Activated CD4-positive, alpha-beta T cell treated with anti-CD3 and anti-CD28 coated beads, Interleukin-2, amount 10 ng/mL, durations not matched to agents 24 days and 14 days (primary cell): ENCODE measurements at regions not wholly inside any gene's neighbourhood (a gene's known extent, or its start where the extent isn't known, plus 50 kb on each side); places are given as distances from the start of the nearest gene placed in this dataset.

Source experiments
- DNase-seq: peaks from one replicate; pipeline ENCODE4 v3.0.0; 2022
- H3K27ac Mint-ChIP-seq: one replicate; pipeline ENCODE4 v1.8.0; 2022; ENCODE audit warnings: mild to moderate bottlenecking, mixed read lengths
- H3K27me3 Mint-ChIP-seq: one replicate; pipeline ENCODE4 v1.8.0; 2022; ENCODE audit warnings: mixed read lengths
- H3K36me3 Mint-ChIP-seq: one replicate; pipeline ENCODE4 v1.8.0; 2022; ENCODE audit warnings: low read depth, mild to moderate bottlenecking, mixed read lengths
- H3K4me1 Mint-ChIP-seq: one replicate; pipeline ENCODE4 v1.8.0; 2021; ENCODE audit warnings: mixed read lengths
- H3K4me3 Mint-ChIP-seq: one replicate; pipeline ENCODE4 v1.8.0; 2022; ENCODE audit warnings: mild to moderate bottlenecking, moderate library complexity, mixed read lengths
- H3K9me3 Mint-ChIP-seq: one replicate; pipeline ENCODE4 v1.8.0; 2021; ENCODE audit warnings: mixed read lengths
- intact Hi-C: fragments of 100-400 bp; cut with micrococcal nuclease; formaldehyde crosslinking; loops from one replicate; pipeline ENCODE4 v1.15.1; 2023

DNA sequence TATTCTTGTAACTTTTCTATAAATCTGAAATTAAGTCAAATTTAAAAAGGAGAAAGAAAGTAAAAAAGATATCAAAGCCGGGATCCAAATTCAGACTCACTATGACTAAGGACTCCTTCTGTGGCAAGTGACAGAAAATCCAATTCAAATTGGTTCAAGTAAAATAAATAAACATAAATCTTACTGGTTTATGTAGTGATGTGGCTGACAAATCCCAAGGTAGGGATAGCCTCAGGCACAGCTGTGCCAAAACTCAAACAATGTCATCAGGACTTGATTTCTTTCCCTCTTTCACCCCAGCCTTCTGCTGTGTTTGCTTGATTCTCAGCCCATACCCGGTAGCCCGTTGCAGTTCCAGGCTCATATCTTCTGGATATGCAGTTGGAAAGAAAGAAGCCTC is 284.6 kb downstream of the SP3 start:
- H3K27me3 Mint-ChIP-seq, result peaks cover 9% of the 10 kb centered on the region
- H3K9me3 Mint-ChIP-seq, result peaks cover 4% of the 10 kb centered on the region
- DNase-seq, result no peak
- no peak overlapping the region for H3K4me3 Mint-ChIP-seq
- H3K4me1 Mint-ChIP-seq, result no peaks in the 10 kb centered on the region
- intact Hi-C loops, result no loop called here
- H3K27ac Mint-ChIP-seq, result no peak overlapping the region
- H3K36me3 Mint-ChIP-seq, result no peaks in the 10 kb centered on the region

DNA sequence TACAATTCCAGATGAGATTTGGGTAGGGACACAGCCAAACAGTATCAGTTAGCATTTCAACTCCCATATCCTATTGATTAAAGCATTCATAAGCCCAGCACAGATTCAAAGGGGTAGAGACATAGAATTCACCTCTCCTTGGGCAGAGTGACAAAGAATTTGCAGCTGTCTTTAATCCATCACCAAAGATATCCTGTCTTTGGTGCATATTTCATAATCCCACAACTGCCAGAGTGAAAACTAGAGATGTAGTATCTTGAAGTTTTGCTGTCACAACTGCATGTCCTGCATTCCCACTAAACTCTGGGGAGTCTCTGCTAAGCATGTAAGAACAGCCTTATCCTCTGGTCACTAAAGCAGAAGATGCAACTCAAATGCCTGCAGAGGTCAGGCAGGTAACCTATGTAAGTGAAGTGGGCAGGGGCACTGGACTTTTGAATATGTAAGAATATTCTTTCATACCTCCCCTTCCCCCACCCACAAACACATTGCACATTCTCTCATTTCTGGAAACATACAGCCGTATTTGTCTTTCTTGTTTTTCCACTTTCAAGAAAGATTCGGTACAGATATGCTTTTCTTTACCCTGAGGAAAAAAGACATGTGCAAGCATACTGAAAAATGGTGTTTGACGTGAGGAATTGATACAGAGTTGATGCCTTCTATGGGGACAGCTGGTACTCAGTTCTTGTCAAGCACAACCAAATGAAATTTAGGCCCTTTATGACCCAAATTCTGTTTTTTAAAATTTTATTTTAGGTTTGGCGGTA is 283.1 kb downstream of the SP3 start:
- Mint-ChIP-seq H3K36me3 (no peaks in the 10 kb centered on the region), H3K4me3 (no peak overlapping the region), H3K27ac (no peak overlapping the region), H3K4me1 (no peaks in the 10 kb centered on the region), H3K9me3 (no peaks in the 10 kb centered on the region), H3K27me3 (peaks cover 6% of the 10 kb centered on the region)
- intact Hi-C loops, result no loop called here
- DNase-seq, result no peak

DNA sequence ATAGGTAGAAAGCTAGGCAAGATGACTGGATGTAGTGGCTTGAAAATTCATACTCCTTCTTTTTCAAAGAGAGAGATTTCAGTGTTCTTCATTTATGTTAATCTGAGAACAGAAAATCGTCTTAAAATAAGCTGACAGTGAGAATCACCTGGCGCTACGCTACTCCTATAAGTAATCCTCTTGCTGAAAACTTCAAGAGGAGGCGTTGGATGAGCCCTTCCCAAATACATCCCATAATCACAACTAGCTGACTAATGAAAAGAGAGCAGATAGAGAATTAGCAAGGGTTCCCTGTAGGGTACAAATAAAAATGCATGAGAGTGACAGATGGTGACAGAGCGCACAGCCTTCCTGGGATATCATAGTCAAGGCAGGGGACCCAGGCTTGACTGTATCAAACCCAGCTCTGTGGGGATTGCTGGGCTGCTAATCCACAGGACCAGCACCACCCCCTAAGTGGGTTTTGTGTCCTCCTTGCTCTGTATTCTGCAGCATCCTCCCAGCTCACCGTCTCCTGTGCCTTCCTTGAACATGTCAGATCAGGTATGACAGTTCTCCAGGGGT is 280.2 kb downstream of the SP3 start:
- DNase-seq, result no peak
- H3K9me3 Mint-ChIP-seq, result no peaks in the 10 kb centered on the region
- intact Hi-C loops, result no loop called here
- H3K27ac Mint-ChIP-seq, result no peak overlapping the region
- H3K36me3 Mint-ChIP-seq, result no peaks in the 10 kb centered on the region
- no peaks in the 10 kb centered on the region for H3K4me1 Mint-ChIP-seq
- H3K4me3 Mint-ChIP-seq, result no peak overlapping the region
- H3K27me3 Mint-ChIP-seq, result peaks cover 2% of the 10 kb centered on the region

DNA sequence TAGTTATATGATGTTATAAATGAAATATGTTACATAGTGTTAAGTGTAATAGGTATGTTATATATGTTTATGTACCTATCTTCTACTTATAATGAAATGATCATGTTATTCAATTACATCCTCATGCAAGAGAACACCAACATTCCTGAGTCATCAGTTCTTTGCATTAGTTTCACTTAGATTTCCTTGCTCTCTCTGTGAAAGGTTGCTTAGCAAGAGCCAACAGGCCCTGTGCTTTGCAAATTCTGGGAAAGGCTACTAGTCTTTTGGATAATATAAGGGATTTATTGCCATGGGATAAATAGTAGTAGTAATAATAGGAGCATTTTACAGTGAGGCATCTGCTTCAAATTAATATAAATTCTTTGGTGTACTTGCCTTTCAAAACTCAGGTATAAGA is 274.8 kb downstream of the SP3 start:
- intact Hi-C loops, result no loop called here
- H3K4me1 Mint-ChIP-seq, result no peaks in the 10 kb centered on the region
- H3K9me3 Mint-ChIP-seq, result no peaks in the 10 kb centered on the region
- DNase-seq, result no peak
- H3K4me3 Mint-ChIP-seq, result no peak overlapping the region
- no peaks in the 10 kb centered on the region for H3K27me3 Mint-ChIP-seq
- H3K27ac Mint-ChIP-seq, result no peak overlapping the region
- no peaks in the 10 kb centered on the region for H3K36me3 Mint-ChIP-seq

DNA sequence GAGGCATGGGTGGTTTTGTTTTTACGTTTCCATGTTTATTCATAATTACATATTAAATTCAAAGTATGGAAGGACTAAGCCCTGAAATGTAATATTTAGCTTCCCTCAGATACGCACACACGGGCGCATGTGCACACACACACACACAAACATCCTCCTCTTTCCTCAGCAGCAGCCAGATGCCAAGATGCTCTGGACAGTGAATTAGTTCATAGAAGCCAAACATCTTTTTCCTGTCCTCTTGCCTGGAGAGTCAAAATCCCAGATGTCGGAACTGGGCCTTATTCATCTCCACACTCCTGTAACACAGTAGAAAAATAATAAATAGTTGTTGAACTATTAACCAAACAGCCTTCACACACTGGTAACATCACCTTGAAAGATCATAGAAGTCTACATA is 273.1 kb downstream of the SP3 start:
- Mint-ChIP-seq H3K36me3 (no peaks in the 10 kb centered on the region), H3K27ac (no peak overlapping the region), H3K4me3 (no peak overlapping the region), H3K9me3 (no peaks in the 10 kb centered on the region), H3K4me1 (no peaks in the 10 kb centered on the region), H3K27me3 (no peaks in the 10 kb centered on the region)
- DNase-seq, result no peak
- intact Hi-C loops, result no loop called here

DNA sequence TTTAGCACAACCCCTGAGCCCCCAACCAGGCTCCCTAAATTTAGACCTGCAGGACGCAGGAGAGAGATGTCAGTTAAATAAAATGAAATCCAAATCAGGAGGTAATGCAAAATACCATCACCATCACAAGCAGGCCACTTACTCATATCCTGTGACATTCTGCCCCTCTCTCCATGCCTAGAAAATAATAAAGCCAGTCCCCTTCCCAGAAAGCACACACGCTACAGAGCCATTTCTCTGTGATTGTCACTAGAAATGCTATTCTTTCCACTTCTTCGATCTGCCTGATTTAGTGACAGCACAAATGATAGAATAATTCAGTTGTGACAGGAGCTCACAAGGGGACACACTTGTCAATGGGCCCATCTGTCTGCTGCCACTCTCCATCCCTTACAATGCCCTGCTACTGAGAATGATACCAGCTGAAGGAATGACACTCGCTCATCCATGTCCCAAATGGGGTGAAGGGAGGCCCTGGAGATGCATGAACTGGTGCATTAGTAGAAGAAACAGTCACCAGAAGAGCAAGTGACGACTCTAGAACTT is 272.1 kb downstream of the SP3 start:
- no peaks in the 10 kb centered on the region for H3K9me3 Mint-ChIP-seq
- H3K27ac Mint-ChIP-seq, result no peak overlapping the region
- no peaks in the 10 kb centered on the region for H3K4me1 Mint-ChIP-seq
- H3K4me3 Mint-ChIP-seq, result no peak overlapping the region
- DNase-seq, result no peak
- H3K36me3 Mint-ChIP-seq, result no peaks in the 10 kb centered on the region
- no peaks in the 10 kb centered on the region for H3K27me3 Mint-ChIP-seq
- intact Hi-C loops, result no loop called here

DNA sequence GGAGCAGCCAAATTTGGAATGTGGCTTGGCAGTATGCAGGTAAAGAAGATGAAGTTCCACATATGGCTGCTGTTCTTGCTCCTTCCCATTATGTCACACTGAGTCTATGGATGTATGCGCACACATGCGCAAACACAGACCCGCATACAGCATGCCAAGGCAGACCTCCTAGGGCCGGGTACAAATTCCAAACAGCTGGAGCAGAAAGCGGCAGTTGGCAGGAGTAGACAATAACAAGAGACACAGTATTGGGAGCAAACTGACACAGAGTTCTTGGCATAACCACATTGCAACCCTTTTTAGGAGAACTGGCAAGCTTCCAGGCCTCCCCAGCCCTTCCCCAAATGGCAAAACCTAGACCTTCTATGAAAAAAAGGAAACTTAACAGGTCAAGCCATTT is 268.9 kb downstream of the SP3 start:
- Mint-ChIP-seq H3K27ac (no peak overlapping the region), H3K4me1 (no peaks in the 10 kb centered on the region), H3K4me3 (no peak overlapping the region), H3K36me3 (no peaks in the 10 kb centered on the region), H3K27me3 (no peaks in the 10 kb centered on the region), H3K9me3 (no peaks in the 10 kb centered on the region)
- intact Hi-C loops, result no loop called here
- no peak for DNase-seq

DNA sequence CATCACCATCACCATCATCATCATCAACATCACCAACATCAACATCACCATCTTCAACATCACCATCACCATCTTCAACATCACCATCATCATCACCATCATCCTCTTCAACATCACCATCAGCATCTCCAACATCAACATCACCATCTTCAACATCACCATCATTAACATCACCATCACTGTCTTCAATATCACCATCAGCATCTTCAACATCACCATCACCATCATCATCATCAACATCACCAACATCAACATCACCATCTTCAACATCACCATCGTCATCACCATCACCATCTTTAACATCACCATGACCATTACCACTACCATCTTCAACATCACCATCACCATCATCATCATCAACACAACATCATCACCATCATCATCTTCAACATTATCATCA is 267.2 kb downstream of the SP3 start:
- intact Hi-C loops, result no loop called here
- H3K4me3 Mint-ChIP-seq, result no peak overlapping the region

DNA sequence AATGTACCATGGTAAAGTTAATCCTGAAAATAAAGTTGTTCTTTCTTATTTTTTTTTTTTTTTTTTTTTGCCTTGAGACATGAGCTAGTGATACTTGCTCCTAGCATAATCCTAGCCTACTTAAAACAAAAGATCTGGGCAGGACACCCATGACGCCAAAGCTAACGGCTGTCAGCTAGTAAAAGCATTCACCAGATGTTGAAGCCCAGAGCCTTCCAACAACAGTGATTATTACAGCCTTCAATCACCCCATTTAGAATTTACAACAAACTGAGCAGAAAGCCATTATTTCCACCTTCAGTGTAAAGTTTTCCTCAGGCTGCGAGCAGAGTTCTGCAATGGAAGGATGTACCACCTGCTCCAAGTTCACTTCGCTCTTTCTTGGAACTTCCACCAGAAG is 259.5 kb downstream of the SP3 start:
- no peak overlapping the region for H3K27ac Mint-ChIP-seq
- H3K4me1 Mint-ChIP-seq, result no peaks in the 10 kb centered on the region
- no peak overlapping the region for H3K4me3 Mint-ChIP-seq
- DNase-seq, result no peak
- H3K36me3 Mint-ChIP-seq, result no peaks in the 10 kb centered on the region
- no peaks in the 10 kb centered on the region for H3K27me3 Mint-ChIP-seq
- intact Hi-C loops, result no loop called here
- H3K9me3 Mint-ChIP-seq, result no peaks in the 10 kb centered on the region

More for the DNA sequence above, 267.2 kb downstream of the SP3 start:
- no peaks in the 10 kb centered on the region for H3K27me3 Mint-ChIP-seq
- H3K4me1 Mint-ChIP-seq, result no peaks in the 10 kb centered on the region
- no peak overlapping the region for H3K27ac Mint-ChIP-seq
- no peaks in the 10 kb centered on the region for H3K36me3 Mint-ChIP-seq
- H3K9me3 Mint-ChIP-seq, result no peaks in the 10 kb centered on the region
- DNase-seq, result no peak

DNA sequence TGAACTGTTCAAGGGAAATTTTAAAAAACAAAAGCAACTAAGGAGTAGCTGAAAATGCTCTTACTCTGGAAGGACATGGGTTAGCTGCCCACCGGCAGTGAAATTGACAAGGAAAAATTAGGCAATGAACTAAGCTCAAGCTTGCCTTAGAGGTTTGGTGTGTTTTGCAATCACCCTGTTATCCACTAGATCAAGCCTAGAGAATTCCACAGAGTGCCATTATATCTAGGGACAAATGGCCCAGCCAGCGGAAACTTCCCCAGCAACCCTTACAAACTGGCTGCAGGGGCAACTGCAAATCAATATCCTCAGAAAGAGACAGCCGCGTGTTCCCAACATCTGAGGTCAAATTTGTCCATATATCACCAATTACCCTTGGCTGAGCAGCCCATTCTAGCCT is 258.2 kb downstream of the SP3 start:
- Mint-ChIP-seq H3K4me1 (no peaks in the 10 kb centered on the region), H3K27me3 (peaks cover 3% of the 10 kb centered on the region), H3K27ac (no peak overlapping the region), H3K36me3 (no peaks in the 10 kb centered on the region), H3K9me3 (no peaks in the 10 kb centered on the region), H3K4me3 (no peak overlapping the region)
- DNase-seq, result no peak
- intact Hi-C loops, result no loop called here

DNA sequence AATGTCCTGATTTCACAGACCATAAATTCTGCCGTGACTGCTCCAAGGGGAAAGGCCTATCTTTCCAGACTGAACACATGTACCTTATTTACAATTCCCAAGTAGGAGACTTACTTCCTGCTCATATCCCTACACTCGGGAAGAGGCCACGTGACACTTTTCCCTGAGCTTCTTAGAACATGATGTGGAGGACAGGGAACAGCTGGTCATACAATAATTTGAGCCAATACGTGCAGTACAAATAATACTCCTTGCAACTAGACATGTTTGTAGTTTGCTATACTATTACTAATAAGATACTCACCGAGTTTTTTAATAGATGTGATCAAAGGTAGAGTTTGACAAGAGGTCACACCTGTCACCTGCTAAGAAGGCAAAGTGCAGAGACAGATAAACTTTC is 256.4 kb downstream of the SP3 start:
- no peak overlapping the region for H3K4me3 Mint-ChIP-seq
- intact Hi-C loops, result no loop called here

DNA sequence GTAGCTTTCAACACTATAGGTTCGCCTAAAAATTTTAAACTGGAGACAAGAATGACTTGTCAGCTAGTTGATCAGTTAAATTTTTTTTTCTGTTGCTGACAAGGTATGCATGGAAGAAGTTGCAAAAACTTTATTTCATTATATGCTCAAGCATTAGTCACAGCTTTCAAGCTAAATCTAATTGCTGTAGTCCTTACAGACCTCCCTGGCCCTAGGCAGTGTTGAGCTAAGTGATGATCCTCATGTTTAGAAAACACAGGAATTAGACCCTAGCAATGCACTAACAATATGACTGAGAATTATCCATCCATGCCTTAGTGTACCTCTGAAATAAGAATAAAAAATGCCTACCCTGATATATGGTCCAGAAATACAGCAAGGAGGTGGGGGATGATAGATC is 253.4 kb downstream of the SP3 start:
- no peak for DNase-seq
- Mint-ChIP-seq H3K36me3 (no peaks in the 10 kb centered on the region), H3K4me1 (no peaks in the 10 kb centered on the region), H3K4me3 (no peak overlapping the region), H3K27ac (no peak overlapping the region), H3K9me3 (no peaks in the 10 kb centered on the region), H3K27me3 (peaks cover 3% of the 10 kb centered on the region)
- intact Hi-C loops, result no loop called here

More for the DNA sequence above, 256.4 kb downstream of the SP3 start:
- Mint-ChIP-seq H3K27ac (no peak overlapping the region), H3K36me3 (no peaks in the 10 kb centered on the region), H3K4me1 (no peaks in the 10 kb centered on the region), H3K27me3 (peaks cover 3% of the 10 kb centered on the region), H3K9me3 (no peaks in the 10 kb centered on the region)
- DNase-seq, result no peak

DNA sequence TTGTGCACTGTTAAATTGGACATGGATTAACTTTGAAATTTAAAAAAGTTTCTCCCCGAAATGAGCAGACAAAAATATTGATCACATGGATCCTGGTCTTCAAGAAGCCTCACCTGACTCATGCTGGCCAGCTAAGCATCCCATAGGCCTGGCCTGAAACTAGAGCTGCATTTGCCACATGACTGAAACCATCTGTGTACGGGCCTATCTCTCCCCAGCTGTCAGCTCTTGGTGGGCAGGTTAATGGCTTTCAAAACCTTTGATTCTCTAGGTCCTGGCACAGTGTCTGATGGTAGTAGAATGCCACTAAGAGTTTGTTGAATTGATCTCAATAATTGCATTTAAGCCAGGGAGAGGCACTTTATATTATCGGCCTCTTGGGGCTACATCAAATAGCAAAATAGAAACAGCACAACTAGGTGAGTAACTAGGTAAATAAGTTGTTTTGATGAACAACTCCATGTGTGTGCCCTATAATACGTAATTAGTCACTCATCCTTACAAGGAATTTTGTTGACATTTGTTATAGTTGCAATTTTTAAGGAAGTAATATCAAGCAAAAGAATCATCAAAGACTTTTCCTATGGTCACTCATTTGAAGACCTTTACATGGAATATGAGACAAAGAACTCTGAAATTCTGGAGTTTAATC is 251.1 kb downstream of the SP3 start:
- H3K9me3 Mint-ChIP-seq, result no peaks in the 10 kb centered on the region

DNA sequence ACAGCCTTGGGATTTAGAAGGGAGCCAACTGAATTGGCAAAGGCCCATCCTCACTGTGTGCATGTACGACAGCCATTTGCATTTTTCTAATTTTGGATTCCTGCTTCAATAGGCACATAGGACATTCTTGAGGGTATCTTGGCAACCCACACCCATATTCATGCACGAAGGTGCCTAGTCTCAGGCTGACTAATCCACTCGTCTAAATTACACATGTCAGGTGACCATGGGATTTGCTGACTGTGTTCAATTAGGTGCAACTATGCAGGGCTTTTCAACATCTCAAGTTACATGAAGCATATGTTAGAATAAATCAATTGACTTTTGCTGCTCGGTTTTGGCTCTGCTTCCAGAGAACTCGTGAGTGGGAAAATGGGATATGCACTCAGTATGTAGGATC is 249.7 kb downstream of the SP3 start:
- Mint-ChIP-seq H3K9me3 (no peaks in the 10 kb centered on the region), H3K27ac (no peak overlapping the region), H3K4me3 (no peak overlapping the region), H3K4me1 (no peaks in the 10 kb centered on the region), H3K27me3 (peaks cover 11% of the 10 kb centered on the region), H3K36me3 (no peaks in the 10 kb centered on the region)
- intact Hi-C loops, result no loop called here
- no peak for DNase-seq

More for the DNA sequence above, 251.1 kb downstream of the SP3 start:
- Mint-ChIP-seq H3K4me1 (no peaks in the 10 kb centered on the region), H3K27ac (no peak overlapping the region), H3K4me3 (no peak overlapping the region), H3K27me3 (peaks cover 9% of the 10 kb centered on the region), H3K36me3 (no peaks in the 10 kb centered on the region)
- no peak for DNase-seq
- intact Hi-C loops, result no loop called here
